ENCODE measurements at regions not wholly inside any gene's neighbourhood (a gene's known extent, or its start where the extent isn't known, plus 50 kb on each side); places are given as distances from the start of the nearest gene placed in this dataset.

- H3K4me3 ChIP-seq (ENCODE audit: insufficient read depth, low read length, poor library complexity, severe bottlenecking): no peak overlapping the region
- no peaks in the 10 kb centered on the region for H3K9me3 ChIP-seq (ENCODE audit: insufficient read depth, low read length)
- no peaks in the 10 kb centered on the region for H3K79me2 ChIP-seq (ENCODE audit: insufficient read depth, low read length)
- H4K20me1 ChIP-seq (ENCODE audit: low read depth, low read length): no peaks in the 10 kb centered on the region
- no peak overlapping the region for H2AFZ ChIP-seq (ENCODE audit: low read depth, low read length, severe bottlenecking)
- H3K36me3 ChIP-seq (ENCODE audit: low read length): no peaks in the 10 kb centered on the region
- no peaks in the 10 kb centered on the region for H3F3A ChIP-seq (ENCODE audit: insufficient read depth)
- no peak overlapping the region for H3K9ac ChIP-seq (ENCODE audit: low read length)
- TF ChIP-seq EZH2phosphoT487 (conservative IDR thresholded peaks at IDR 0.05; ENCODE audit: low read length) (no peak), CTCF (IDR thresholded peaks at IDR 0.05; ENCODE audit: insufficient read depth, low read length, poor library complexity, severe bottlenecking) (no peak)
- no peaks in the 10 kb centered on the region for H3K9me2 ChIP-seq (replicated peaks; ENCODE audit: insufficient read depth, low read length)
- H3K27me3 ChIP-seq (ENCODE audit: low read length): no peaks in the 10 kb centered on the region
- no peak overlapping the region for H3K4me2 ChIP-seq (ENCODE audit: low read depth, low read length, poor library complexity, severe bottlenecking)
- H3K27ac ChIP-seq (ENCODE audit: low read depth, low read length): no peak overlapping the region
These were observed 355.3 kb upstream of the ZNF385D start for GRCh38 chr3:22106213-22106896.

- Histone ChIP-seq H3K79me2 (ENCODE audit: insufficient read depth, low read length) (no peaks in the 10 kb centered on the region), H3K9me3 (ENCODE audit: insufficient read depth, low read length) (no peaks in the 10 kb centered on the region), H3K9ac (ENCODE audit: low read length) (no peak overlapping the region), H3K27ac (ENCODE audit: low read depth, low read length) (no peak overlapping the region), H3K9me2 (replicated peaks; ENCODE audit: insufficient read depth, low read length) (no peaks in the 10 kb centered on the region), H4K20me1 (ENCODE audit: low read depth, low read length) (no peaks in the 10 kb centered on the region), H3K27me3 (ENCODE audit: low read length) (no peaks in the 10 kb centered on the region), H3F3A (ENCODE audit: insufficient read depth) (no peaks in the 10 kb centered on the region), H3K36me3 (ENCODE audit: low read length) (no peaks in the 10 kb centered on the region), H3K4me2 (ENCODE audit: low read depth, low read length, poor library complexity, severe bottlenecking) (no peak overlapping the region), H2AFZ (ENCODE audit: low read depth, low read length, severe bottlenecking) (no peak overlapping the region), H3K4me3 (ENCODE audit: insufficient read depth, low read length, poor library complexity, severe bottlenecking) (no peak overlapping the region)
- no peak for TF ChIP-seq CTCF (IDR thresholded peaks at IDR 0.05; ENCODE audit: insufficient read depth, low read length, poor library complexity, severe bottlenecking)
- no peak for TF ChIP-seq EZH2phosphoT487 (conservative IDR thresholded peaks at IDR 0.05; ENCODE audit: low read length)
These were observed 360.2 kb upstream of the ZNF385D start for GRCh38 chr3:22111226-22111625.

GRCh38 chr3:22113453-22113852 lies 362.4 kb upstream of the ZNF385D start:
- H3K9me2 ChIP-seq (replicated peaks; ENCODE audit: insufficient read depth, low read length): no peaks in the 10 kb centered on the region

More at GRCh38 chr3:22113453-22113852, 362.4 kb upstream of the ZNF385D start:
- H3K9ac ChIP-seq (ENCODE audit: low read length): no peak overlapping the region
- no peak overlapping the region for H2AFZ ChIP-seq (ENCODE audit: low read depth, low read length, severe bottlenecking)
- no peak overlapping the region for H3K4me2 ChIP-seq (ENCODE audit: low read depth, low read length, poor library complexity, severe bottlenecking)
- no peaks in the 10 kb centered on the region for H3K79me2 ChIP-seq (ENCODE audit: insufficient read depth, low read length)
- no peaks in the 10 kb centered on the region for H3K9me3 ChIP-seq (ENCODE audit: insufficient read depth, low read length)
- no peaks in the 10 kb centered on the region for H3K27me3 ChIP-seq (ENCODE audit: low read length)
- no peaks in the 10 kb centered on the region for H4K20me1 ChIP-seq (ENCODE audit: low read depth, low read length)
- no peak overlapping the region for H3K4me3 ChIP-seq (ENCODE audit: insufficient read depth, low read length, poor library complexity, severe bottlenecking)
- no peak for TF ChIP-seq CTCF (IDR thresholded peaks at IDR 0.05; ENCODE audit: insufficient read depth, low read length, poor library complexity, severe bottlenecking)
- no peak for TF ChIP-seq EZH2phosphoT487 (conservative IDR thresholded peaks at IDR 0.05; ENCODE audit: low read length)
- H3K27ac ChIP-seq (ENCODE audit: low read depth, low read length): no peak overlapping the region
- H3F3A ChIP-seq (ENCODE audit: insufficient read depth): no peaks in the 10 kb centered on the region
- H3K36me3 ChIP-seq (ENCODE audit: low read length): no peaks in the 10 kb centered on the region
